ENCODE measurements at regions not wholly inside any gene's neighbourhood (a gene's known extent, or its start where the extent isn't known, plus 50 kb on each side); places are given as distances from the start of the nearest gene placed in this dataset.

- no peak for TF ChIP-seq TAF1 (IDR thresholded peaks at IDR 0.05; ENCODE audit: low read depth, low read length)
- no peak for TF ChIP-seq PAX5 (IDR thresholded peaks at IDR 0.05; ENCODE audit: insufficient read depth, low read length, severe bottlenecking)
These were observed 84.6 kb upstream of the CYP1B1 start for GRCh38 chr2:38160516-38160915.

All from GM12891 (cell line).